GM20000 (cell line): ENCODE measurements at regions not wholly inside any gene's neighbourhood (a gene's known extent, or its start where the extent isn't known, plus 50 kb on each side); places are given as distances from the start of the nearest gene placed in this dataset.

Source experiments
- DNase-seq: peaks from one replicate; pipeline ENCODE4 v3.0.0; 2012; ENCODE audit warnings: low spot score
- TF ChIP-seq, protein P1 (sequence below): IDR thresholded peaks from 2 replicates; pipeline ENCODE4 v1.5.1; 2012; ENCODE audit warnings: mild to moderate bottlenecking, control low read depth; ENCODE audit errors: extremely low read depth, missing control alignments

- TF ChIP-seq, protein P1, sequence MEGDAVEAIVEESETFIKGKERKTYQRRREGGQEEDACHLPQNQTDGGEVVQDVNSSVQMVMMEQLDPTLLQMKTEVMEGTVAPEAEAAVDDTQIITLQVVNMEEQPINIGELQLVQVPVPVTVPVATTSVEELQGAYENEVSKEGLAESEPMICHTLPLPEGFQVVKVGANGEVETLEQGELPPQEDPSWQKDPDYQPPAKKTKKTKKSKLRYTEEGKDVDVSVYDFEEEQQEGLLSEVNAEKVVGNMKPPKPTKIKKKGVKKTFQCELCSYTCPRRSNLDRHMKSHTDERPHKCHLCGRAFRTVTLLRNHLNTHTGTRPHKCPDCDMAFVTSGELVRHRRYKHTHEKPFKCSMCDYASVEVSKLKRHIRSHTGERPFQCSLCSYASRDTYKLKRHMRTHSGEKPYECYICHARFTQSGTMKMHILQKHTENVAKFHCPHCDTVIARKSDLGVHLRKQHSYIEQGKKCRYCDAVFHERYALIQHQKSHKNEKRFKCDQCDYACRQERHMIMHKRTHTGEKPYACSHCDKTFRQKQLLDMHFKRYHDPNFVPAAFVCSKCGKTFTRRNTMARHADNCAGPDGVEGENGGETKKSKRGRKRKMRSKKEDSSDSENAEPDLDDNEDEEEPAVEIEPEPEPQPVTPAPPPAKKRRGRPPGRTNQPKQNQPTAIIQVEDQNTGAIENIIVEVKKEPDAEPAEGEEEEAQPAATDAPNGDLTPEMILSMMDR: no peak
- DNase-seq: no peak
Measured at GRCh38 chr2:120472891-120473309, 127.0 kb downstream of the INHBB start.

DNA sequence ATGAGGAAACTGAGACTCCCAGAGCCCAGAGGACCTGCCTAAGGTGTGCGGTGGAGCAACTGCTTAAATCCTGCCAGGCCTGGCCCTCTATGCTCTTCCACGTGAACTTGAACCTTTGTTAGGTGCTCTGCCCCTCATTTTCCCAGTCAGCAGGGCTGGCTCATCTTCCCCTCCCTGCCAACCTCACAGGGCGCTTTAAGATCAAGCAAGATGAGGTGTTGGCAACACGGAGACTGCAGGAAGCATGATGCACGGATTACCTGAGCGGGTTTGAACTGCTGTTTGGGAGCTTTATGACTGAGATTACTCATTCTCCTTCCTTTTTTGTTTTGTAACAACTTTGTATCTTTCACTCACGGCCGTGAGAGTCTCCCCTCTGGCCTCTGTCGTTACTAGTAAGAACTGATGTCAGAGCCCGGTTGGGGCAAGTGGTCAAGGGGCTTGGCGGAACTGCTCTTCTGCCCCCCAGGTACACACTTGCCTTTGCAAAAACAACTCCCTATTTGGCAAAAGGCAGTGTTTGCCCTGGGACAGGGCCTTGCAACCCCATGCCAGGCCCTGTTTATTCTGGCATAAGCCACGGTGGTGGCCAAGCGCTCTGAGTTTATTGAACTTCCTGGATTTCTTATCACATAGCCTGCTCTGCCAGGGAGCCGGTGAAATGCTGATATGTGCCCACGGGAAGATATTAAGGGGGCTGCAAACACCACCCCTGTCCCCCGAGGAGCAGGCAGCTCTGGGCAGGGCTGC, 127.8 kb downstream of the INHBB start:
- TF ChIP-seq, protein P1: no peak
- no peak for DNase-seq

- no peak for DNase-seq
- TF ChIP-seq, protein P1: no peak
Measured at GRCh38 chr2:120474486-120474885, 128.6 kb downstream of the INHBB start.

- TF ChIP-seq, protein P1: no peak
- DNase-seq: no peak
Measured at GRCh38 chr2:120476141-120476540, 130.2 kb downstream of the INHBB start.

- no peak for DNase-seq
- TF ChIP-seq, protein P1: no peak
Measured at GRCh38 chr2:120477198-120477597, 131.3 kb downstream of the INHBB start.

DNA sequence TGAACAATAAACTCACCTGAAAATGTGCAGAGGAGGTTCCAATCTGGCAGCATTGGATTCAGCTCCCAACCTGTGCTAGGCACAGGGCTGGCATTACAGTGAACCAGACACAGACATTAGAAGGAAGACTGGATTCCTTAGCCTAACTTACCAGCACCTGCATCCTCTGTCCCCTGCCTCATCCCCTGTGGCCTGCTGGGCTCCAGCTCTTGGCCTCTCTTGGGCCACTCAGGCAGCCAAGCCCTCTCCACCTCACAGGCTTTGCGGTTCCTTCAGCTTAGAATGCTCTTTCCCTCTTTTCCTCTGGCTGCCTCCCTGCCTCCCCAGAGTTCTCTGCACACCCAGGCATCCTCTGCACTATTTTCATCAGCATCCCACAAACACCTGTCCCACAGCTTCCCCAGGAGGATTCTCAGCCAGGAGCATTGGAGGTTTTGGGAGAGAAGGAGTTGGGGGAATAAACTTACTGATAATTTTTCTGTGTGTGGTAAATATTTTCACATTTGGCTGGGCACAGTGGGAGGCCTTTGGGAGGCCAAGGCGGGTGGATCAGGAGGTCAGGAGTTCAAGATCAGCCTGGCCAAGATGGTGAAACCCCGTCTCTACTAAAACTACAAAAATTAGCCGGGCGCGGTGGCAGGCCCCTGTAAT, 132.0 kb downstream of the INHBB start:
- no peak for DNase-seq
- TF ChIP-seq, protein P1: no peak

- no peak for DNase-seq
- TF ChIP-seq, protein P1: no peak
Measured at GRCh38 chr2:120480346-120480902, 134.5 kb downstream of the INHBB start.
